Fibroblast of the aortic adventitia (primary cell): ENCODE measurements at regions not wholly inside any gene's neighbourhood (a gene's known extent, or its start where the extent isn't known, plus 50 kb on each side); places are given as distances from the start of the nearest gene placed in this dataset.
"Not testable (repeated sequence)": the region's sequence is repeated elsewhere in the genome, so short reads cannot be mapped to it uniquely, and the experiment has no call there.

Experiments
- DNase-seq: peaks from one replicate; pipeline ENCODE4 v3.0.0-alpha.2; 2010; ENCODE audit warnings: low read depth
- H3K4me3 ChIP-seq: 2 replicates; pipeline ENCODE4 v1.5.1; 2011; ENCODE audit warnings: low read depth, mild to moderate bottlenecking, control low read depth, low read length, moderate library complexity
- TF ChIP-seq, protein P1 (sequence below): IDR thresholded peaks from 2 replicates; pipeline ENCODE4 v1.5.1; 2011; ENCODE audit warnings: mild to moderate bottlenecking, low read length, control low read depth, inconsistent platforms; ENCODE audit not compliant: insufficient read depth

DNA sequence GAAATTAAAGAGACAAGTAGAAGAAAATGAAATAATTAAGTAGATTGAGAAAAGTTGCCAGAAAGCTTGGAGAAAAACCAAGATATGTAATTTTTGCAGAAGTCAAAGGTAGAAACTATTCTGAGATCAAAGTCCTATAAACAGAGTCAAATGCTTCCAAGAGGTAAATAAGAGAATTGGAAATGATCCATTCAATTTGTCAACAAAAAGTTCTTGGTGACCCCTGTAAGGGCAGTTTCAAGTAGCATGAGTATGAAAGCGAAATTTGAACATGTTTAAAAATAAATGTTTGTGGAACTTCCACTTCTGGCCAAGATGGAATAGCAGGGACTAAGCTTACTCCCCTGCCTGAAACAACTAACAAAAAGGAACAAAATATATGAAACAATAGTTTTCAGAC, 562.0 kb downstream of the SMARCA1 start:
- no peak overlapping the region for H3K4me3 ChIP-seq
- DNase-seq, result no peak
- TF ChIP-seq, protein P1, sequence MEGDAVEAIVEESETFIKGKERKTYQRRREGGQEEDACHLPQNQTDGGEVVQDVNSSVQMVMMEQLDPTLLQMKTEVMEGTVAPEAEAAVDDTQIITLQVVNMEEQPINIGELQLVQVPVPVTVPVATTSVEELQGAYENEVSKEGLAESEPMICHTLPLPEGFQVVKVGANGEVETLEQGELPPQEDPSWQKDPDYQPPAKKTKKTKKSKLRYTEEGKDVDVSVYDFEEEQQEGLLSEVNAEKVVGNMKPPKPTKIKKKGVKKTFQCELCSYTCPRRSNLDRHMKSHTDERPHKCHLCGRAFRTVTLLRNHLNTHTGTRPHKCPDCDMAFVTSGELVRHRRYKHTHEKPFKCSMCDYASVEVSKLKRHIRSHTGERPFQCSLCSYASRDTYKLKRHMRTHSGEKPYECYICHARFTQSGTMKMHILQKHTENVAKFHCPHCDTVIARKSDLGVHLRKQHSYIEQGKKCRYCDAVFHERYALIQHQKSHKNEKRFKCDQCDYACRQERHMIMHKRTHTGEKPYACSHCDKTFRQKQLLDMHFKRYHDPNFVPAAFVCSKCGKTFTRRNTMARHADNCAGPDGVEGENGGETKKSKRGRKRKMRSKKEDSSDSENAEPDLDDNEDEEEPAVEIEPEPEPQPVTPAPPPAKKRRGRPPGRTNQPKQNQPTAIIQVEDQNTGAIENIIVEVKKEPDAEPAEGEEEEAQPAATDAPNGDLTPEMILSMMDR, result no peak

DNA sequence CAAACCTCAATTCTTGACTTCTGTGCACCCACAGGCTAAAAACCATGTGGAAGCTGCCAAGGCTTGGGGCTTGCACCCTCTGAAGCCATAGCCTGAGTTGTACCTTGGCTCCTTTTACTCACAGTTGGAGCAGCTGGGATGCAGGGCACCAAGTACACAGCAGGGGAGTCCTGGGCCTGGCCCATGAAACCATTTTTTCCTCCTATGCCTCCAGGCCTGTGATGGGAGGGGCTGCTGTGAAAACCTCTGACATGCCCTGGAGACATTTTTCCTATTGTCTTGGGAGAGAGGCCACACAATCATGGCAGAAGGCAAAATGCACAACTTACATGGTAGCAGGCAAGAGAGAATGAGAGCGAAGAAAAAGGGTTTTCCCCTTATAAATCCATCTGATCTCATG, 568.6 kb downstream of the SMARCA1 start:
- H3K4me3 ChIP-seq, DNase-seq: not testable (repeated sequence)

DNA sequence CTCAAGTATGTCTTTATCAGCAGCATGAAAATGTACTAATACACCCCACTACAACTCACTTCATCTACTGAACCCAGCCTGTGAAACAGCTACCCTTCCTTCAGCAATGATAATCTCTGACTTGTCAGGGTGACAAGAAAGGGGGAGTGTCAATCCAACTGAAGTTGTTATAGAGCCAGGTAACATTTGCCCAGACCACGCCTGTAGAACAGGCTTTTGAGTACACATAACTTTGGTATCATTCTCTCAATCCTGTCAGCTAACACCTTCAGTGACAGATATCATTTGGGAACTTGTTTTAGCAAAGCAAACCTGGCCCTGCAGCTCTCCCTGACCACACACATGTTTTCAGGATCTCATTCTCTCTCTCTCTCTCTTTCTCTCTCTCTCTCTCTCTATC, 592.2 kb downstream of the SMARCA1 start:
- TF ChIP-seq, protein P1, result no peak
- H3K4me3 ChIP-seq, result no peak overlapping the region
- no peak for DNase-seq

DNA sequence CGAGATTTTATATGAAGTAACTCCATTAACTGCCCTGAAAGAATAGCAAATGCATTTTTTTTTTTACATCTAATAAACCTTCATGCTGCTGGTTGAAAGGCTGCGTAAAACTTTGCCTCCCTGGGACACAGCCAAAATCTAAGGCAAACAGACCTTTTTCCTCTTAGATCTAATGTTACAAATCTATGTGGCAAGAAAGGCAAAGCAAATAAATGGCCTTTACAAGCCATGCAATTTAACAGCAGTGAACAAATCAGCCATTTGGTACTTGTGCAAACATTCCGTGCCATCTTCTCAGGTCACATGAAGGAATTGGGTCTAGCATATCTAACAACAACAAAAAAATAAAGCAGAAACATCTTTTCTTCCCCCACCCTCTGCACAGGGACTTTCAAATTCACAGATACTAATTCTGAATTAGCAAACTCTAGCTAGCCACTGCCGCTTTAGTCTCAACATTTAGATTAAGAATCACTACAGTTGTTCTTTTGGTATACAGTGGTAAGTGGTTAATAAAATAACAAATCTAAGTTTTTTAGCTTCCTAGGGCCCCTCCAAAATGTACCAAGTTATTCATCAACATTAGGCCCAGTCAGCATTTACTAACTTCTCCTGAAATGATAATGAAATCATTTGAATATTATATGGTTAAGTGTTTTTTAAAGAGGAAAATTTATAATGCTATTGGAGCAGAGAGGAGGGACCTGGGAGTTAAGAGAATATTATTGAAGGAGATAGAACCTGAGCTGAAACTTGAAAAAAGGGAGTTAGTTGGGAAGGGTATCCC, 593.8 kb downstream of the SMARCA1 start:
- no peak for DNase-seq
- no peak overlapping the region for H3K4me3 ChIP-seq
- TF ChIP-seq, protein P1, result no peak

DNA sequence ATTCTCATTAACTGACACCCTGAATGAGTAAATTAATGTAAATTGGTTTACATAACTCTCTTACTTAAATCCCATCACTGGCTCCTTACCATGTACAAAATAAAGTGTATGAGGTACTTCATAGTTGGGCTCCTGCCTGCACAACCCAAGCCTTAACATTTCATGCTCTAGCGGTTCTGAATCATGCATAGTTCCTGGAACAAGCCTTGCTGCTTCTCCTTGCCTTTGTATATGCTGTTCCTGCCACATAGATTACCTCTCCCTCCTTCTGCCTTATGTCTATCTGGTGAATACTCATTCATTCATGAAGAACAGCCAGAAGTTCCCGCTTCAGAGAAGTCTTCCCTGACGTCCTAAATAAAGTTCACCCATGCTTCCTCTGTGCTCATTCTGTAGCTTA, 594.7 kb downstream of the SMARCA1 start:
- no peak for DNase-seq
- TF ChIP-seq, protein P1, result no peak

DNA sequence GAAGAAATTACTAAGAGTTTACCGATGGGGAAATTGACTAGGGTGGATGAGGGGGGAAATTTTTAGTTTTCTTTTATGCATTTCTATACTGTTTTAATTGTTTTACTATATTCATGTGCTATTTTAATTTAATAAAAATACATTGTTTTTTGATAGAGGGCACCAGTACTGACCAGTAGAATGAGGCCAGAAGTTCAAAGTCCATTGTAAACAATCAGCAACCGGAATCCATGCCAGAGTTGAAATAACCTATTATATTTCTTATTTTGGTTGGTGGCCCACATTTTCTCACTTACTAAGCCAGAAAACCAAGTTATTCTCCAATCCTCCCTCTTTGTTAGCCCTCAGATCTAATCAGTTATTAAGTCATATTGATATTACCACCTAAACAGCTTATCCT, 595.9 kb downstream of the SMARCA1 start:
- no peak overlapping the region for H3K4me3 ChIP-seq
- no peak for DNase-seq
- TF ChIP-seq, protein P1, result no peak

More for the DNA sequence above, 594.7 kb downstream of the SMARCA1 start:
- no peak overlapping the region for H3K4me3 ChIP-seq

DNA sequence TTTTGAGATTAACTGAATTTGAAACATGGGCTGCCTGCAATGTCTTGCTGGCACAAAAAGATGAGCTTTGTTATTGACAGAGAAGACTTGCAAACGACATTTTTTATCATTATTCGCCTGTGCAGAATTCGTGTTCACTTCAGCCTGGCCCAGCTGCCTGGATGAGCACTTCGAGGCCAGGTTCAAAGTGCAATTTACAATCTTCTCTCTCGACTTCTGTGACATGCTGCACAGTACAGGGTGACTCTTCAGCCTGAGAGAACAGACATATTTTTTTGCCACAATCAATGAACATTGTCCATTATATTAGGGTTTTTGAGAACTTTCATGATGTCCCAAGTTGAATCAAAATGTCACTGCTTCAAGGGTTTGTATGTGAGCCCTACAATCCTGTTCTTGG, 616.5 kb downstream of the SMARCA1 start:
- no peak for DNase-seq
- TF ChIP-seq, protein P1, result no peak

More for the DNA sequence above, 616.5 kb downstream of the SMARCA1 start:
- H3K4me3 ChIP-seq, result no peak overlapping the region
